ENCODE measurements at regions not wholly inside any gene's neighbourhood (a gene's known extent, or its start where the extent isn't known, plus 50 kb on each side); places are given as distances from the start of the nearest gene placed in this dataset.

DNA sequence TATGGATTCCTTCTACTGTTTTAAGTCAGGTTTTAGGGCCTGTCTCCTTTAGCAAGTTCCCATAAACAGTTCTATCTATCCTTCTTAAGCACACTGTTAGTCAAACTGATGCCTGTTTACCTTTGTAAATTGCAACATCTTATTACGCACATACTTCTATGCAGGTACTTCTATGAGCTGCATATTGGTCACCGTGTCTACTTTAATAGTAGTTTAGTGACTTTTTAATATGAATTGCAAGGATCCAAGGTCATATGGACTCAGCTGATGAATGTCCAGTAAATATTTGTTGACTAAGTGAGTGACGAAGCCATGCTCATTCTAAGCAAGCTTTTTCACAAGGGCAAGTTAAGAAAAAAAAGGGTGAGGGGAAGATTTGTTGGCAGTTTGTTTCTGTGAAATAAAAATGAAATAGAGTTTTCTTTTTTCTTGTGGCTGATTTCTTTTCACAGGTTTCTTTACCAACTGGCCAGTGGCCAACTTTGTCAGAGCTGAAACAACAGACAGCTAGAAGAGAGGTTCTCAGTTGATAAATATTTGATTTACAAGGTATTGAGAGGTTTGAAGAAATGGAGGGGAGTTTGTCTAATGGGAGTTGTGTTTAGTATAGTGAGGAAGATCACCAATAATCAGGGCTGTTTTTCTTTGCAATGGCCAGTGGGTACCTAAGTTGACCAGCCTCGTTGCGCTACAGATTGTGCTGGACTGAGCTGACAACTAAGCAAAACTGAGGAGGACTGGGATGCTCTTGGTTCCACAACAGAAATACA, 141.1 kb downstream of the SLC15A5 start:
- no peak for DNase-seq (ENCODE audit: low spot score)

GRCh38 chr12:16135323-16135722, 142.2 kb downstream of the SLC15A5 start:
- no peak for DNase-seq (ENCODE audit: low spot score)

DNA sequence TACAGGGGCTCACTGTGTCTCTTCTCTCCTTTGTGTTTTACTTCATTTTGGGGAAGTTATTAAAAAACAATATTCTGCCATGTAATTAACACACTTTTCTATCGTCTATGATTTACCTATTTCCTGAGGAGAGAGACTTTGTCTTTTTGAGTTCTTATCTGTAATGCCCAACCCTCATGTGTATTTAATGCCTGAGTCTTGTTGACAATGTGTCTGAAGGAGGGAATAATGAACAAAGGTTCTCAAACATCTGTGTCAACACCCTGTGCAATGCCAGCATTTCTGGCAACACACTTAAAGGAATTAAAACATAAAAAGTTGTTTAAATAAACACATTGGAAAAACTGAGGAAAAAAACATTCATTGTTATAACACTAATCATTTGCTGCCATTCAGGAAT, 147.1 kb downstream of the SLC15A5 start:
- DNase-seq (ENCODE audit: low spot score) = no peak

DNA sequence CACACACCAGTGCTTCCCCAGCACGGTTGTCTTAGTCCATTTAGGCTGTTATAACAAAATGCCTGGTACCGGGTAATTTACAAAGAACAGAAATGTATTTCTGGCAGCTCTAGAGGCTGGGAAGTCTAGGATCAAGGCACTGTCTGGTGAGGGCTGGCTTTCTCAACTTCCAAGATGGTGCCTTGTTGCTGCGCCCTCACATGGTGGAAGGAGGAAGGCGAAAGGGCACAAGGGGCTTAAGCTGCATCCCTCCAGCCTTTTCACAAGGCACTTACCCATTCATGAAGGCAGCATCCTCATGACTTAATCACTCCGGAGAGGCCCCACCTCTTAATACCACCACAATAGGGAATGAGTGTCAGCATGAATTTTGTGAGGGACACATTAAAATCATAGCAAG, 155.5 kb downstream of the SLC15A5 start:
- peak; percentile 11 for DNase-seq (ENCODE audit: low spot score)

DNA sequence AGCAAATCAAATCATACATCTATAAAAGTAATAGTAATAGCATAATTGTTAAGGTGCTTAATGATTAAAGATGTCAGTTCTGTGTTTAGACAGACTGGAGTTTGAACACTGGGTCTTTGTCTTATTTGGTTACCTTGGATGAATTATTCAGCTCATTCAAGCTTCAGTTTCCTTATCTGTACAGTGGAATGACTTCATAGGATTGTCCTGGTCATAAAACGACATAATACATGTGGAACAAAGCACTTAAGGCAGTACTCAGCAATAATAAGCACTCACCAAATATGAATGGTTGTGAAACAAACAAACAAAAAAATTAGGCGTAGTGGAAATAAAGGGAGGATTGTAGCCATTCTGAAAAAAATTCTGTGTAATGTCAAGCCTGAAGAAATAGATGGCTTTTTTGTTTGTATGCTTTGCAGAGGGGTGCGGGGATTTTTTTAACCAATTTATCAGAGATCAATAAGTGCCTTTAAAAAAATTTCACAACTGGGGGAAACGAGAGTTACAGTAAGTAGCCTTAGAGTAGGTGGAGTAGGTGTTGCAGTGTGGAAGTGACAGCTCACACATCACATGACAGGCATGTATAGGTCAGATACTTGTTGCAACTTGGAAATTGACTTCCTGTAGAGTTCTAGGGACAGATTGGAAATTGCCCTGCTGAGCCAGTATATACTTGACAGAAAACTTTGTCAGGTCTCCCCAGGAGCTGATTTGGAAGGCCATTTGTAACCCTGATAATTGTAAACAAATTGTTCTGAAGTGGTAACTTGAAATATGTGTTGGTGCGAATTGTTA, 157.7 kb downstream of the SLC15A5 start:
- DNase-seq (ENCODE audit: low spot score) = no peak

DNA sequence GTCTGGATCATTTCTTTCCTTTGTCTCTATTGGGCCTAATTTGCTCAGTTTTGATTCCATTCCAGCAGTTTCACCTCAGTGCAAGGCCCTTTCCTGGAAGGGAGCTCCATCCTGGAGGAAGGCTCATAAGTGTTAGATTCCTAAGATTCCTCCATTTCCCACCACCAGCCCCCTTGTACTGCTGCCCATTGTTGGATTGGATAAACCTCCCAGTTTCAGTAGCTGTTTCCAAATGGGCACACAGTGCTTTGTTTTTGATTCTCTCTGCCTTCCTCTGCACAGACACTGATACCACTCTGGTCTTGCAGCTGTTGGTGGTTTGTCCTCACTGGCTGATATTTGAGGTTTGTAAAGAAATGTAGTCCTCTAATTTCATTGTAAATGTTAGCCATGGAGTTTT, 158.9 kb downstream of the SLC15A5 start:
- DNase-seq (ENCODE audit: low spot score) = no peak

DNA sequence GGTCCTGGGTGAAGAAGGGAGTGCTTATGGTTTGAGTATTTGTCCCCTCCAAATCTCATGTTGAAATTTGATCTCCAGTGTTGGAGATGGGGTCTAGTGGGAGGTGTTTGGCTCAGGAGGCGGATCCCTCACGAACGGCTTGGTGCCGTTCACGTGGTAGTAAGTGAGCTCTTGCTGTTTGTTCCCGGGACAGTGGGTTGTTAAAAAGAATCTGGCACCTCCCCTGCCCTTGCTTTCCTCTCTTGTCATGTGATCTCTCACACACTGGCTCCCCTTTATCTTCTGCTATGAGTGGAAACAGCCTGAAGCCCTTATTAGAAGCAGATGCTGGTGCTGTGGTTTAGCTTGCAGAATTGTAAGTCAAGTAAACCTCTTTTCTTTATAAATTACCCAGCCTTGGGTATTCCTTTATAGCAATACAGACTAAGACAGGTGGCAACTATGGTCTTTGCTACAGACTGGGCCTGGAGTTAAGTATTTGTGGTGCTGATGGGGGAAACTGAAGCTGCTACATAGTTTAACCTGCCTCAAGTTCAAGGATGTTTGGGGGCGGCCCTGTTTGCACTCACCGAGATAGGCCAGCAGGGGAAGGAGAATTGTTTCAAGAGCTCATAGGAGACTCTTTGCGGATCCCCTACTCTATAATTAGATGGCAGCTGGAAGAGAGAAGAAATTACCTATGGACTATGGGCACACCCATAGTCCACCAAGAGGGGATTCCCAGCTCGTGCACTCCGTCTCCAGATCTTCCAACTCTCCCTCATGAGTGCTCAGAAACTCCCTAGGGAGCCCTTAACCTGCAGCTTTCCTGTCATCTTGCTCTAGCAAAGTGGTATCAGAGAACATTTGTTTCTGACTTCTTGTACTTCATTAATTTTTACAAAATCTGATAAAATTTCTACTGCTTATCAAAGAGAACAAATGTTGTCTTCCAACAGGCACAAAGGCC, 164.6 kb downstream of the SLC15A5 start:
- no peak for DNase-seq (ENCODE audit: low spot score)

DNA sequence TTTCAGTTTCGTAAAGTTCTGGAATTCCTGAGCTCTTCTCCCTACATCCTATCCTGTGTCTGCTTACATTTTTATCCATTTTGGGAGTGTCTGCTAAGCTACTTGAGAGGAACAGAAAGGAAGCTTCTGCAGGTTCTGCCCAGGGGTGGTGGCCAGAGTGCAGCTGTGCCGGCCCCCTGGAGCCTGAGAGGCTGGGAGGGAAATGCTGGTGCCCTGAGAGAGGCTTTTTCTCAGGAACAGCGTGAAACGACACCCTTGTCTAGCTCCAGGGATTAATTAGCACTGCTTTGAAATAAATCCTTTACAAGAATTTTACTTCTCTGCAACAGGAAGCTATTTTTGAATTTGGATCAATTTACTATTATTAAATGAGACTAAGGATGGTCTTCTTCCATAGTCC, 165.4 kb downstream of the SLC15A5 start:
- DNase-seq (ENCODE audit: low spot score) = no peak

DNA sequence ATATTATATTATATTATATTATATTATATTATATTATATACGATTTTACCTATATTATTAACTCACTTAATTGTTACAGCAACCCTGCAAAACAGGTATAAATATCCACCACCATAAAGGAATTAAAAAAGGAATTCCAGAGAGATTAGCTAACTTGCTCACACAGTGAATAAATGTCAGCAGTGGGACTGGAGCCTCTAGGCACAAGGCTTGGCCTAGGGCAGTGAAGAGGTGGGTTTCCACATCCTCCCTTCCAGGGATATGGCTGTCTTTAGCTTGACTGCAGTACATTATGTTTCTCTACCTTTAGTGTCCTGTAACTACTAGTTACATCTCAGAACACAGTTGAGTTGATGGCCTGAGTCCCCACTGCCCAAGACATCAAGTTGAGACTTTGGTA, 166.9 kb downstream of the SLC15A5 start:
- DNase-seq (ENCODE audit: low spot score) = no peak

- no peak for DNase-seq (ENCODE audit: low spot score)
Observed at GRCh38 chr12:16103851-16104250, 173.6 kb downstream of the SLC15A5 start.

DNA sequence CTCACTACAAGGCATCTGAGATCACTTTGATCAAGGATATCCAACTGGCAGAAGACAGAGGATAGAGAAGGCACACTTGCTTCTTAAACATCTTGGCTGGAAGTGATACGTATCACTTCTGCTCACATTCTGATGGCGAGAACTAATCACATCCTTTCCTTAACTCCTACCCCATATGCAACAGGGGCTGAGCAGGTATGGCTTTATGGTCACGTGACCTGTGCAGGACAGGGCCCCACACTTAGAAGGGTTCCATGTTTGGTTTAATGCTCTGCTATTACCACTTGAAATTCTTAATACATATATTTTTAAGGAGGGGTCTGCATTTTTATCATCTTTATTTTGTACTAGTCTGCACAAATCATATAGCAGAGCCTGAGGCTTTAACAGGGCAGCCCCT, 177.3 kb downstream of the SLC15A5 start:
- no peak for DNase-seq (ENCODE audit: low spot score)

DNA sequence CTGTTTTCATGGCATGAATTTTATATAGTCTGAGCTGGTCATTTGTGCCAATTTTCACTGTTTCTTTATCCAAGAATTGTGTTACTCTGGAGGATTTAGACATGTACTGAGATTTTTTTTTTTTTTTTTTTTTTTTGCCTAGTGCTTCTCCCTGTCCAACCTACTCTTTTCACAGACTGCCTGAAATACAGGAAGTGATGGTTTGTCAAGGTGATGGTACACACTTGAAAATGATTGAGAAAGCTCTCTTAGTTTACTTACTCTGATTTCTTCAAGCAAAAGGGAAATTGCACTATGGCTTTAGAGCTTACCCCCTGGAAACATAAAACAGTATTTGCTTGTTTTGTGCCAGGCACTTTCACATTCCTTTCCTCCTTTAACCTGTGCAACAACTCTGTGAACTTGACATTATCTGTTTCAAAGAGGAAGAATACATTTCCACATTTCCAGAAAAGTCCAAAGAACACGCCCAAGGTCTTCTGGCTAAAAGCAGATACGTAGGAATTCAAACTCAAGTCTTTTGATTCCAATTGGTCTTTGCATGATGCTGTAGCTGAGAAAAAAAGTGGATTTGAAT, 181.1 kb downstream of the SLC15A5 start:
- no peak for DNase-seq (ENCODE audit: low spot score)

GRCh38 chr12:16095531-16096110, 181.9 kb downstream of the SLC15A5 start:
- no peak for DNase-seq (ENCODE audit: low spot score)

DNA sequence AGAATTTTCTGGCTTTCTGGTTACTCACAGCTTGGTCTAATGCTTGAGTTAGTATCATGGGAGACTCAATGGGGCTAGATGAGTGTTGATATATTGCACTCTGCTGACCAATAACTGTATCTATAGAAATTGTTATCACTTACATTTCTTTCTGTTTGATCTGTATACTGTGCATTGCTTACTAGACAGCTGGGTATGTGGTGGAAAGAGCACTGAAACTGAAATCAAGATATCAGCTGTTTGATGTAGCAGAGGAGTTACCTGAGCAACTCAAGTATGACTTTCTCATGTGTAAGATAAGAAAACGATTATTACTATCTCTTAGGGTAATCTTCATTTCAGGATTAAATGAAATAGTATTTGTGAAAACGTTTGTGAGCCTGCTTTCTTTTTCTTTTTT, 183.0 kb downstream of the SLC15A5 start:
- DNase-seq (ENCODE audit: low spot score) = no peak

GRCh38 chr12:16093825-16094224, 182.7 kb downstream of the DERA start:
- DNase-seq (ENCODE audit: low spot score) = no peak

- DNase-seq (ENCODE audit: low spot score) = no peak
Observed at GRCh38 chr12:16090974-16091373, 179.8 kb downstream of the DERA start.

GRCh38 chr12:16088421-16088820, 177.3 kb downstream of the DERA start:
- DNase-seq (ENCODE audit: low spot score) = no peak

Measured in NAMALWA (cell line).